ENCODE measurements at regions not wholly inside any gene's neighbourhood (a gene's known extent, or its start where the extent isn't known, plus 50 kb on each side); places are given as distances from the start of the nearest gene placed in this dataset.

DNA sequence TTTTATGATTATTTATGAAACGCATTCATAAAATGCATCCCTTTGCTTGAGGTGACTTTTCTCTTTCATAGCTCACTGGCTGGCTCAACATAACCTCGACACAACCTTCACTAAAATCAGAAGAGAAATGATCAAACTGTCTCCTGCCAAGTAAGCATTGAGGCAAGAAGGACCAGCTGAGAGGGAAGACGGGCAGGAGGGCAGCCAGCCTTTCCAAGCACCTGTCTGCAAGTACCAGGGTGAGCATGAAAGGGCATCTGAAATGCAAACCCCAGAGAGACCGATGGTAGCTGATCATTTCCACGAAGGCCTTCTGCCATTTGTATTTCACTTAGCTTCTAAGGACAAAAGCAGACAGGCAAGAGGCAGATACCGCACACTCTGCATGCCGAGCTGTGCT is 52.1 kb upstream of the RPH3AL start:
- TF ChIP-seq, protein P1, sequence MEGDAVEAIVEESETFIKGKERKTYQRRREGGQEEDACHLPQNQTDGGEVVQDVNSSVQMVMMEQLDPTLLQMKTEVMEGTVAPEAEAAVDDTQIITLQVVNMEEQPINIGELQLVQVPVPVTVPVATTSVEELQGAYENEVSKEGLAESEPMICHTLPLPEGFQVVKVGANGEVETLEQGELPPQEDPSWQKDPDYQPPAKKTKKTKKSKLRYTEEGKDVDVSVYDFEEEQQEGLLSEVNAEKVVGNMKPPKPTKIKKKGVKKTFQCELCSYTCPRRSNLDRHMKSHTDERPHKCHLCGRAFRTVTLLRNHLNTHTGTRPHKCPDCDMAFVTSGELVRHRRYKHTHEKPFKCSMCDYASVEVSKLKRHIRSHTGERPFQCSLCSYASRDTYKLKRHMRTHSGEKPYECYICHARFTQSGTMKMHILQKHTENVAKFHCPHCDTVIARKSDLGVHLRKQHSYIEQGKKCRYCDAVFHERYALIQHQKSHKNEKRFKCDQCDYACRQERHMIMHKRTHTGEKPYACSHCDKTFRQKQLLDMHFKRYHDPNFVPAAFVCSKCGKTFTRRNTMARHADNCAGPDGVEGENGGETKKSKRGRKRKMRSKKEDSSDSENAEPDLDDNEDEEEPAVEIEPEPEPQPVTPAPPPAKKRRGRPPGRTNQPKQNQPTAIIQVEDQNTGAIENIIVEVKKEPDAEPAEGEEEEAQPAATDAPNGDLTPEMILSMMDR (IDR thresholded peaks at IDR 0.05; ENCODE audit: low read depth, low read length) = no peak
- TF ChIP-seq EZH2phosphoT487 (IDR thresholded peaks at IDR 0.05; ENCODE audit: low read depth) = no peak
